GM19193 (cell line): ENCODE measurements at regions not wholly inside any gene's neighbourhood (a gene's known extent, or its start where the extent isn't known, plus 50 kb on each side); places are given as distances from the start of the nearest gene placed in this dataset.

ENCODE experiments used
- POLR2A ChIP-seq: IDR thresholded peaks from 4 replicates; pipeline ENCODE4 v1.6.1; 2011; ENCODE audit not compliant: insufficient read depth, insufficient read length; ENCODE audit errors: extremely low read depth

DNA sequence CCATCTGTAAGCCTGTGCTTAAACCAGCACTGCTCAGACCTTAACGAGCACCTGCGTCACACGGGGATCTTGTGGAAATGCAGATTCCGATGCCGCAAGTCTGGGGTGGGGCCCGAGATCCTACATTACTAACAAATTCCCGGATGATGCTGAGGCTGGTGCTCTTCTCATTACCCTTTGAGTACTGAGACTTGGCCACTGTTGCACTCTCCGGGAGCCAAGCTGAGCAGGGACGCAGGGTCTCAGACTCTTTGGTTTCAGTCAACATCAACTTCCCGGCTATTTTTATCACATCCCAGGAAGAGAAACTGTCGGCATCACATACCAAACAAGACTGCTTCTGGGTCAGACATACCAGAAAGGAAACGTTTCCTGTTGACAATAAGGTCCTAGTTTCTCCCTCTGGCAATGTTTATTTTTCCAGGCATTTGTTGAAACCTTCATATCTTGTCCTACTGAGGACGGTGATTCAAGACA is 276.6 kb downstream of the SHQ1 start:
- no peak for TF ChIP-seq POLR2A

DNA sequence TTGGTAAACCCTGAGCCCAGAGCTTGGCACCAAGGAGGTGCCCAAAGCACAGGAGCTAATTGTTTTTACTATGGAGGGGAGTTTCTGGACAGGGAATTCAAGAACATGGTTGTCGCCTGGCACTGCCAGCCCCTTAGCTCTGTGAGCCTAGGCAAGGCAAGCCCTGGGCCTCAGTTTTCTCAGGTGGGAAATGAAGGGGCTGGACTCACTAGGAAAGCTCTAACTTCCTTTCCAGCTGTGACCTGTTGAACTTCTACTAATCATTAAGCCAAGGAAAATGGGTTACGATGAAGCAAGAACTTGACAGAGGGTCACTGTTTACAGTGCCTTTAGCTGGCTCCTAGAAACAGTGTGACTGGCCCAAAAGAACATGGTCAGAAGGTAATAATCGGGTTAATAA is 277.2 kb downstream of the SHQ1 start:
- no peak for TF ChIP-seq POLR2A

GRCh38 chr3:72569754-72570440 is 278.3 kb downstream of the SHQ1 start:
- no peak for TF ChIP-seq POLR2A

GRCh38 chr3:72568083-72568482 is 280.2 kb downstream of the SHQ1 start:
- TF ChIP-seq POLR2A: no peak

- no peak for TF ChIP-seq POLR2A
Observed at GRCh38 chr3:72567474-72567873, 280.8 kb downstream of the SHQ1 start.

GRCh38 chr3:72565593-72565992 is 282.7 kb downstream of the SHQ1 start:
- TF ChIP-seq POLR2A: no peak

- TF ChIP-seq POLR2A: no peak
Observed at GRCh38 chr3:72563690-72564370, 284.4 kb downstream of the SHQ1 start.

DNA sequence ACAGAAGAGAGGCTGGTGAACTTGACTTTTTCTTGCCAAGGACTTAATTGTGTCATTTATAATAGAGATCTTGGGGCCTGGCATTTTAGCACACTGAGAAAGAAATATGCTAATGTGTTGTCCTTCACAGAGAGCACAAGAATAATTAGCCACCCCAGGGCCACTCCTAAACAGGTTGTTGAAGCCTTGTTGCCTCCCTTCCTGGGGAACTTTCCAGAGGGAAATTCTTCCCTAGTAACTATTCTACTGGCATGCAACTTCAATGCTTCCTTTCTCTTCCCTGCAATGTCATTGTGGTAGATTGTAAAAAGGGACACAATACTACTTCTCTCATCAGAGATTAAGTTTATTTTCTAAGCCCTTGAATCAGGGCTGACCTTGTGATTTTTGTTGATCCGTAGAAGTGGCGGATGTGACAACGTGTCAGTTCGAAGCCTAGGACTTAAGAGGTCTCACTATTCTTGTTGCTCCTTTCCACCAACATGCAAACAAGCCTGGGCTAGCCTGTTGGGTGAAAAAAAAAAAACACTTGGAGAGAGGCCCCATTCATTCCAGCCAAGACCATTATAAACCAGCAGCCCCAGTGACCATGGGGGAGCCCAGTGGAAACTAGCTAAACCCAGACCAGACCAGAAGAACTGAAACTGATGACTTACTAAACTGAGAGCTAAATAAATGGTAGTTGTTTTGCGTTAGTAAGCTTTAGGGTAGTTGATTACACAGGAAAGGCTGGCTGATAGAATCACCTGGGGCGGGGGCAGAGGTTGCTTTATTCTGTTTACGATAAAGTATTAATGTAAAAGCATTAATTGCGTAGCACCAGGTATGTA is 287.2 kb downstream of the SHQ1 start:
- no peak for TF ChIP-seq POLR2A

DNA sequence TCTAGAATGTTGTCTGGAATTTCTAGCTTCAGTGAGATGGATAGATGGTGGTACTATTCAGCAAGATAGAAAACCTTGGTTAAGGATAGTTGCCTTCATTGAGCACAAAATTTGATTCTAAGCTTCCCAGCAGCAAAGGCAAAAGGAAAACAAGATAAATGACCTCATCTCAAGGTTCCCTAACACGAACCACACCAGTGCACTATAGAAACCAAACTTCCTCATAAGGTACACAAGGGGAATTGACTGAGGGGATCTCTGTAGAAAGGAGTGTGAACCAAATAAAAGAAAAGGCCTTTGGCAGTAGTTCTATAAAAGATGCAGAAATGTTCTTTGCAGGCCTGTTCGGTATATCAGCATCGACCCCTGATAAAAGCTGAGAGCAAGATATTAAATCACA is 288.9 kb downstream of the SHQ1 start:
- TF ChIP-seq POLR2A: no peak

- no peak for TF ChIP-seq POLR2A
Observed at GRCh38 chr3:72558001-72558400, 290.2 kb downstream of the SHQ1 start.

DNA sequence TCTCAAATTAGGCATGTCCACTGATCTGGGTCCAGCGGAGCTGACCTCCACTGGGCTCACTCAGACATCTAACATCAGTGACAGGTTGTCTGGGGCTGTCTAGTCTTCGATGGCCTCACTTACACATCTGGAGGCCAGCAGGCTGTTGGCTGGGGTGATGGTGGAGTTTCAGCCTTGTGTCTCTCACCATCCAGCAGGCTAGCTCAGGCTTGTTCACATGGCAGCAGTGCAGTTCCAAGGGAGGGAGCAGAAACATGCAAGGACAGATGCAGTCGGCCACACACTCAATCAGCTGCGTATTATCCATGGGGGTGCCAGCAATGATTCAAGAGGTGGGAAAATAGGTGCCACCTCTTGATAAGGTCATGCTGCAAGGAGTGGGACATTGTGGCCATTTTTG is 292.5 kb downstream of the SHQ1 start:
- TF ChIP-seq POLR2A: no peak

DNA sequence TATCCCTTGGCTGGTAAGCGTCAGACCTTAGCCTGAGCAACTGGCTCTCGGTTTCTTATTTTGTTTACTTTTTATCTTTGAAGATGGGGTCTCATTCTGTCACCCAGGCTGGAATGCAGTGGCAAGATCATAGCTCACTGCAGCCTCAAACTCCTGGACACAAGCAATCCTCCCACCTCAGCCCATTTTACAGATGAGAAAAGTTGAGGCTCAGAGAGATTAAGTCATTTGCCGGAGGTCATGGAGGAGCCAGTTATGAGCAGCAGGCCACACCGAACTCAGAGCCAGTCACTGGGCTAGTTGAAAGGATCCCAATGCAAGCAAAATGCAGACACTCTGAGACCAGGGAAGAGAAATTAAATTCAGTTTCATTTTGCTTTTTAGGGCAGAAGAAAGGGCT is 293.6 kb downstream of the SHQ1 start:
- no peak for TF ChIP-seq POLR2A

DNA sequence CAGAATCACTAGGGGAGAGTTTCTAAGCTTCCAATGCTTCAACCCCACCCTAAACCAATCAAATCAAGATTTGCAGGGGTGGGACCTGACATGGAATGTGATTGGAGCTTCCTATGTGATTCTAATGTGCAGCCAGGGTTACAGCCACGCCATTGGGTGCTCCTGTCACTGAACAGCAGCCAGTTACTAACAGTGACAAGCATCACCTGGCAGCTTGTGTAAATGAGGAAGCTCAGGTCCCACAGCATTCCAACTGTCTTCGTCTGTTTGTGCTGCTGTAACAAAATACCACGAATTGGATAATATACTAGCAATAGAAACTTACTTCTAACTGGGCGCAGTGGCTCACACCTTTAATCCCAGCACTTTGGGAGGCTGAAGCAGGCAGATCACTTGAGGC is 294.9 kb downstream of the SHQ1 start:
- no peak for TF ChIP-seq POLR2A

DNA sequence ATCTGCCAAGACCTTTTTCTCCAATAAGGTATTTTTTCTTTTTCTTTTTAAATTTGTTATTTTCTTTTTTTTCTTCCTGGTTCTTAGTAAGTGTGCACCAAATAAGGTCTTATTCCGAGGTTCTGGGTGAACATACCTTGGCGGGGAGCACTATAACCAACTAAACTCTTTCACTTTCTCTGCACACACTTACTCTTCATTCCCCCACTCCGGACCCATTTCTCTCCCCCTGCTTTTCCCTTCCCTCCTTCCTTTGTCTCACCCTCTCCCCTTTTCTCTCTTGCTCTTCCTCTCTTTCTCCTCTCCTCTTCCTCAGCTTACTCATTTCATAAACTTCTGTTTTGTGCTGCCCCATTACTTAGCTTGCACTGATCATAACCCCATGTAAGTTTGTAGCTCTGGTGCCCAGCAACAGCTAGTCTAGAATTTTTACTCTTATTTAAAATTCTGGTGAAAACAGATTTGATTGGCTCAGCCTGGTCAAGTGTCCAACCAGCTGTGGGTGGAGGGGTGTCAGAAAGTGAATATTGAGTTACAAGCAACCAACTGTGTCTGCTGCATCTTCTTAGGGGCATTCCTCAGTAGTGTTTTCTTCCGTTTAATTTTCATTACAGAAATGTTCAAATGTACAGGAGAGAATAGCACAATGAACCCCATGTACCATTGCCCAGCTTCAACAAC is 297.5 kb downstream of the SHQ1 start:
- no peak for TF ChIP-seq POLR2A

- peak; percentile 38 for TF ChIP-seq POLR2A
Observed at GRCh38 chr3:72549761-72550581, 298.3 kb downstream of the SHQ1 start.

- TF ChIP-seq POLR2A: no peak
Observed at GRCh38 chr3:72548981-72549380, 299.3 kb downstream of the SHQ1 start.
